ENCODE measurements at regions not wholly inside any gene's neighbourhood (a gene's known extent, or its start where the extent isn't known, plus 50 kb on each side); places are given as distances from the start of the nearest gene placed in this dataset.

- TF ChIP-seq POLR2A (IDR thresholded peaks at IDR 0.05; ENCODE audit: low read depth) (no peak), POLR2AphosphoS5 (IDR thresholded peaks at IDR 0.05) (no peak), EP300 (IDR thresholded peaks at IDR 0.05) (no peak), CTCF (IDR thresholded peaks at IDR 0.05) (no peak)
Measured at GRCh38 chr13:55727683-55728082, 1413.0 kb upstream of the PRR20A start.

All from esophagus muscularis mucosa (tissue), 4 donors.